Panc1 (cell line): ENCODE measurements at regions not wholly inside any gene's neighbourhood (a gene's known extent, or its start where the extent isn't known, plus 50 kb on each side); places are given as distances from the start of the nearest gene placed in this dataset.

Experiments used
- ATAC-seq: fragments of 200-7000 bp; cut with Tn5 transposase; 2 replicates; pipeline ENCODE4 v1.9.1; 2020; ENCODE audit warnings: mild to moderate bottlenecking, moderate library complexity
- BruUV-seq: library from RNA; stranded (reverse); fragments of 400-500 nt; replicated peaks from 2 replicates; lab custom pipeline; 2021; lab: Mats Ljungman, UMichigan
- CTCF ChIA-PET: fragments of 300-600 bp; sonication (Branson Sonifier 250); formaldehyde crosslinking; loops from one replicate; lab custom pipeline; 2022; ENCODE audit warnings: antibody characterized with exemption; lab: Charles Lee
- POLR2A ChIA-PET: fragments of 300-600 bp; sonication (Branson Sonifier 250); formaldehyde crosslinking; loops from one replicate; lab custom pipeline; 2022; ENCODE audit warnings: antibody characterized with exemption; lab: Charles Lee
- DNase-seq: peaks from one replicate; pipeline ENCODE4 v3.0.0-alpha.2; 2010; ENCODE audit warnings: low read depth, low spot score
- H3K27ac ChIP-seq: 2 replicates; pipeline ENCODE4 v1.5.1; 2011; ENCODE audit warnings: mild to moderate bottlenecking, low read length, inconsistent platforms
- H3K27me3 ChIP-seq: fragments of 200-500 bp; sonication (Bioruptor generic); 2 replicates; pipeline ENCODE4 v1.6.0; 2014; ENCODE audit warnings: low read length, inconsistent platforms; ENCODE audit not compliant: control insufficient read depth, insufficient read depth
- H3K36me3 ChIP-seq: fragments of 200-500 bp; sonication (Bioruptor generic); 2 replicates; pipeline ENCODE4 v1.5.1; 2014; ENCODE audit warnings: inconsistent platforms, mild to moderate bottlenecking, low read length, moderate library complexity; ENCODE audit not compliant: control insufficient read depth, insufficient read depth
- H3K4me1 ChIP-seq: 2 replicates; pipeline ENCODE4 v1.5.1; 2011; ENCODE audit warnings: inconsistent platforms, mild to moderate bottlenecking, low read length, moderate library complexity; ENCODE audit not compliant: control insufficient read depth, insufficient read depth
- H3K4me3 ChIP-seq, 2 experiments: 2 replicates each; pipeline ENCODE4 v1.5.1; 2011 to 2012; ENCODE audit warnings: low read depth in 2 of 2, low read length in 2 of 2, mild to moderate bottlenecking in 2 of 2, inconsistent platforms in 1 of 2, moderate library complexity in 1 of 2
- H3K9me3 ChIP-seq: fragments of 200-500 bp; sonication (Bioruptor generic); 2 replicates; pipeline ENCODE4 v1.5.1; 2014; ENCODE audit warnings: low read depth, mild to moderate bottlenecking, inconsistent platforms, low read length, moderate library complexity; ENCODE audit not compliant: control insufficient read depth, insufficient read depth
- POLR2AphosphoS5 ChIP-seq: IDR thresholded peaks from 2 replicates; pipeline ENCODE4 v1.6.1; 2012; ENCODE audit warnings: mild to moderate bottlenecking, low read depth, low read length, moderate library complexity
- REST ChIP-seq, 2 experiments: IDR thresholded peaks; 2 replicates each; pipeline ENCODE4 v1.6.1; 2011 to 2012; ENCODE audit warnings: low read depth in 2 of 2, control low read depth in 1 of 2, low read length in 1 of 2, mild to moderate bottlenecking in 1 of 2, moderate library complexity in 1 of 2; ENCODE audit not compliant: insufficient read depth in 1 of 2
- SIN3A ChIP-seq: IDR thresholded peaks from 2 replicates; pipeline ENCODE4 v1.6.1; 2012; ENCODE audit warnings: low read depth, mild to moderate bottlenecking, low read length, moderate library complexity, borderline replicate concordance; ENCODE audit not compliant: insufficient read depth
- TCF7L2 ChIP-seq: IDR thresholded peaks from 2 replicates; pipeline ENCODE4 v1.6.1; 2011; ENCODE audit warnings: mild to moderate bottlenecking, low read depth, low read length, inconsistent platforms
- in situ Hi-C: cut with HindIII; loops from 2 replicates; pipeline ENCODE4 v1.10.0; 2016; ENCODE audit warnings: low sequenced_read_pairs, low pct_unique_long_range_greater_than_20kb
- intact Hi-C: fragments of 100-400 bp; cut with micrococcal nuclease; formaldehyde crosslinking; loops from one replicate; pipeline ENCODE4 v1.10.0; 2022; ENCODE audit not compliant: unreplicated experiment
- TF ChIP-seq, protein P1 (sequence below): fragments of 450-650 bp; IDR thresholded peaks from 2 replicates; pipeline ENCODE4 v1.5.1; 2017; ENCODE audit warnings: mild to moderate bottlenecking

- no peaks in the 10 kb centered on the region for H3K27me3 ChIP-seq
- DNase-seq (no peak), ATAC-seq (no peak)
- TF ChIP-seq TCF7L2 (no peak), REST (IDR thresholded peaks at IDR 0.05; ENCODE audit: insufficient read depth in 1 of 2, low read depth in 2 of 2, low read length in 1 of 2) (no peak), POLR2AphosphoS5 (no peak), SIN3A (no peak)
- TF ChIP-seq, protein P1, sequence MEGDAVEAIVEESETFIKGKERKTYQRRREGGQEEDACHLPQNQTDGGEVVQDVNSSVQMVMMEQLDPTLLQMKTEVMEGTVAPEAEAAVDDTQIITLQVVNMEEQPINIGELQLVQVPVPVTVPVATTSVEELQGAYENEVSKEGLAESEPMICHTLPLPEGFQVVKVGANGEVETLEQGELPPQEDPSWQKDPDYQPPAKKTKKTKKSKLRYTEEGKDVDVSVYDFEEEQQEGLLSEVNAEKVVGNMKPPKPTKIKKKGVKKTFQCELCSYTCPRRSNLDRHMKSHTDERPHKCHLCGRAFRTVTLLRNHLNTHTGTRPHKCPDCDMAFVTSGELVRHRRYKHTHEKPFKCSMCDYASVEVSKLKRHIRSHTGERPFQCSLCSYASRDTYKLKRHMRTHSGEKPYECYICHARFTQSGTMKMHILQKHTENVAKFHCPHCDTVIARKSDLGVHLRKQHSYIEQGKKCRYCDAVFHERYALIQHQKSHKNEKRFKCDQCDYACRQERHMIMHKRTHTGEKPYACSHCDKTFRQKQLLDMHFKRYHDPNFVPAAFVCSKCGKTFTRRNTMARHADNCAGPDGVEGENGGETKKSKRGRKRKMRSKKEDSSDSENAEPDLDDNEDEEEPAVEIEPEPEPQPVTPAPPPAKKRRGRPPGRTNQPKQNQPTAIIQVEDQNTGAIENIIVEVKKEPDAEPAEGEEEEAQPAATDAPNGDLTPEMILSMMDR: no peak
- no peak overlapping the region for H3K4me3 ChIP-seq
- no peaks in the 10 kb centered on the region for H3K9me3 ChIP-seq
- in situ Hi-C loops (no loop called here), intact Hi-C loops (no loop called here)
- H3K36me3 ChIP-seq: no peaks in the 10 kb centered on the region
- no TSS peak for BruUV-seq
- no peak overlapping the region for H3K27ac ChIP-seq
- H3K4me1 ChIP-seq: no peaks in the 10 kb centered on the region
- CTCF ChIA-PET: no interaction called here
- POLR2A ChIA-PET: no interaction called here
Observed at GRCh38 chr9:108001237-108001636, 511.7 kb upstream of the KLF4 start.

GRCh38 chr9:107999890-108000289, 510.3 kb upstream of the KLF4 start:
- Histone ChIP-seq H3K4me1 (no peaks in the 10 kb centered on the region), H3K9me3 (no peaks in the 10 kb centered on the region), H3K36me3 (no peaks in the 10 kb centered on the region), H3K27ac (no peak overlapping the region), H3K27me3 (no peaks in the 10 kb centered on the region), H3K4me3 (no peak overlapping the region)
- DNase-seq (no peak), ATAC-seq (no peak)
- CTCF ChIA-PET: no interaction called here
- intact Hi-C loops: no loop called here
- in situ Hi-C loops: no loop called here
- BruUV-seq: no TSS peak
- TF ChIP-seq SIN3A (no peak), TCF7L2 (no peak), REST (IDR thresholded peaks at IDR 0.05; ENCODE audit: insufficient read depth in 1 of 2, low read depth in 2 of 2, low read length in 1 of 2) (no peak), POLR2AphosphoS5 (no peak)
- TF ChIP-seq, protein P1: no peak
- POLR2A ChIA-PET: no interaction called here
